ENCODE measurements at regions not wholly inside any gene's neighbourhood (a gene's known extent, or its start where the extent isn't known, plus 50 kb on each side); places are given as distances from the start of the nearest gene placed in this dataset.

DNA sequence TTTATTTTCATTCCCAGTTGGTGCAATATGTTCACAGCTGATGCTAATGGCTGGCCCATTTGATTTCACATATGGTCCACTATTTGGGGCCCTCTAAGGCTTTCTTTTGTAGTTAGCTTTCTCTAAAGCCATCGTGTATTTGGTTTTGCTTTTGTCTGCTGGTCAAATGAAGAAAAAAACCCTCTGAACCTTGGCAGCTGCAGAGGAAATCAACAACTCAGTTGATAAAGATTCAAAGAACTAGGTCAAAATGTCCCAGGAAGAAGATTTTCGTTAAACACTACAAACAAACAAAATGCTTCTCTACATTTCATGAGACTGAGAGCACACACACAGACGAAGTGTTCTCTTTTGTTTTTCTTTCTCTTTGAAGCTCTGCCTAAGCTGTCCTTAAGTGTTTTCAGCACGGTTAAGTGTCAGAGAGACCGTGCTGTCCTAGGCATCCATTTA, 655.0 kb downstream of the RWDD3 start:
- intact Hi-C loops (cut with DNase I, micrococcal nuclease): no loop called here
- Histone ChIP-seq H3K27me3 (ENCODE audit: control insufficient read depth in 1 of 2, insufficient read depth in 2 of 2, low read length in 2 of 2) (no peaks in the 10 kb centered on the region), H3K4me1 (ENCODE audit: insufficient read depth, low read length) (no peaks in the 10 kb centered on the region), H3K27ac (ENCODE audit: low read depth in 1 of 2, low read length in 2 of 2) (no peak overlapping the region), H3K4me3 (ENCODE audit: low read length) (no peak overlapping the region), H3K9me3 (ENCODE audit: control insufficient read depth in 1 of 2, insufficient read depth in 1 of 2, low read length in 2 of 2) (no peaks in the 10 kb centered on the region), H3K36me3 (ENCODE audit: insufficient read depth, low read length) (no peaks in the 10 kb centered on the region)
- no peak for DNase-seq
- H3K36me3 Mint-ChIP-seq (ENCODE audit: low read depth): no peaks in the 10 kb centered on the region
- no peaks in the 10 kb centered on the region for H3K27me3 Mint-ChIP-seq
- POLR2A ChIA-PET: no interaction called here
- H3K9me3 Mint-ChIP-seq: peaks cover 11% of the 10 kb centered on the region
- TF ChIP-seq, protein P1, sequence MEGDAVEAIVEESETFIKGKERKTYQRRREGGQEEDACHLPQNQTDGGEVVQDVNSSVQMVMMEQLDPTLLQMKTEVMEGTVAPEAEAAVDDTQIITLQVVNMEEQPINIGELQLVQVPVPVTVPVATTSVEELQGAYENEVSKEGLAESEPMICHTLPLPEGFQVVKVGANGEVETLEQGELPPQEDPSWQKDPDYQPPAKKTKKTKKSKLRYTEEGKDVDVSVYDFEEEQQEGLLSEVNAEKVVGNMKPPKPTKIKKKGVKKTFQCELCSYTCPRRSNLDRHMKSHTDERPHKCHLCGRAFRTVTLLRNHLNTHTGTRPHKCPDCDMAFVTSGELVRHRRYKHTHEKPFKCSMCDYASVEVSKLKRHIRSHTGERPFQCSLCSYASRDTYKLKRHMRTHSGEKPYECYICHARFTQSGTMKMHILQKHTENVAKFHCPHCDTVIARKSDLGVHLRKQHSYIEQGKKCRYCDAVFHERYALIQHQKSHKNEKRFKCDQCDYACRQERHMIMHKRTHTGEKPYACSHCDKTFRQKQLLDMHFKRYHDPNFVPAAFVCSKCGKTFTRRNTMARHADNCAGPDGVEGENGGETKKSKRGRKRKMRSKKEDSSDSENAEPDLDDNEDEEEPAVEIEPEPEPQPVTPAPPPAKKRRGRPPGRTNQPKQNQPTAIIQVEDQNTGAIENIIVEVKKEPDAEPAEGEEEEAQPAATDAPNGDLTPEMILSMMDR (IDR thresholded peaks at IDR 0.05): no peak
- no peak for ATAC-seq (ENCODE audit: poor library complexity)
- CTCF ChIA-PET: no interaction called here
- no peaks in the 10 kb centered on the region for H3K4me1 Mint-ChIP-seq (ENCODE audit: low read depth)
- no peak overlapping the region for H3K4me3 Mint-ChIP-seq
- H3K27ac Mint-ChIP-seq: no peak overlapping the region

DNA sequence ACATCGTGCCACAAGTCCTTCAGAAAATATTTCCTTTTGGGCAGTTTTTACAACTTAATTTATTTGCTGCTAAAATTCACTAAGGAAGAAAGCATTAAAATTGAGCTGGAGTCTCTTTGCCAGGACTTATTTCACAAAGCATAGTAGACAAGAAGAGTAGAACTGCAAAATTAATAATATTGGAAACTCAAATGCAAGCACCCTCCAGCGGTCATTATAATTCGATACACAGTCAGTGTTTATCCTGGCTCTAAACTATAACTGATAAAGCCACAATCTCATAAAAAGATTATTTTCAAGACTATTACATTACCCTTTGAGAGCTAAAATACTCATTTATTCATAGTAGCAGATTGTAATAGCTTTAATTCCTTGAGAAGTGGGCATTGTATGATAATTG, 655.4 kb downstream of the RWDD3 start:
- Histone ChIP-seq H3K36me3 (ENCODE audit: insufficient read depth, low read length) (no peaks in the 10 kb centered on the region), H3K27ac (ENCODE audit: low read depth in 1 of 2, low read length in 2 of 2) (no peak overlapping the region), H3K4me1 (ENCODE audit: insufficient read depth, low read length) (no peaks in the 10 kb centered on the region), H3K4me3 (ENCODE audit: low read length) (no peak overlapping the region), H3K27me3 (ENCODE audit: control insufficient read depth in 1 of 2, insufficient read depth in 2 of 2, low read length in 2 of 2) (no peaks in the 10 kb centered on the region), H3K9me3 (ENCODE audit: control insufficient read depth in 1 of 2, insufficient read depth in 1 of 2, low read length in 2 of 2) (no peaks in the 10 kb centered on the region)
- POLR2A ChIA-PET: no interaction called here
- H3K27ac Mint-ChIP-seq: no peak overlapping the region
- no peak overlapping the region for H3K4me3 Mint-ChIP-seq
- intact Hi-C loops (cut with DNase I, micrococcal nuclease): no loop called here
- CTCF ChIA-PET: no interaction called here
- DNase-seq: no peak
- no peaks in the 10 kb centered on the region for H3K36me3 Mint-ChIP-seq (ENCODE audit: low read depth)
- no peaks in the 10 kb centered on the region for H3K4me1 Mint-ChIP-seq (ENCODE audit: low read depth)
- TF ChIP-seq, protein P1 (IDR thresholded peaks at IDR 0.05): no peak
- H3K27me3 Mint-ChIP-seq: no peaks in the 10 kb centered on the region
- peaks cover 11% of the 10 kb centered on the region for H3K9me3 Mint-ChIP-seq
- ATAC-seq (ENCODE audit: poor library complexity): no peak

DNA sequence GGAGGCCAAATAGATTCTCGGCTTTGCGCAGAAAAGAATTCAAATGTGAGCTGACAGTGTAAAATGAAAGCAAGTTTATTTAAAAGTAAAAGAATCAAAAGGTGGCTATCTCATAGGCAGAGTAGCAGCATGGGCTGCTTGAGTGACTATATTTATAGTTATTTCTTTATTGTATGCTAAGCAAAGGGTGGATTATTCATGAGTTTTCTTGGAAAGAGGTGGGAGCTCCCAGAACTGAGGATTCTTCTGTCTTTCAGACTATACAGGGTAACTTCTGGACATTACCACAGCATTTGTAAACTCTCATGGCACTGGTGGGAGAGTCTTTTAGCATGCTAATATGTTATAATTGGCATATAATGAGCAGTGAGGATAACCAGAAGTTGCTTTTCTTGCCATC, 659.9 kb downstream of the RWDD3 start:
- H3K36me3 ChIP-seq (ENCODE audit: insufficient read depth, low read length): no peaks in the 10 kb centered on the region
- H3K27ac Mint-ChIP-seq: no peak overlapping the region
- ATAC-seq (ENCODE audit: poor library complexity): no peak
- POLR2A ChIA-PET: no interaction called here
- H3K9me3 ChIP-seq (ENCODE audit: control insufficient read depth in 1 of 2, insufficient read depth in 1 of 2, low read length in 2 of 2): peaks cover 0 to 3% of the 10 kb centered on the region in 2 experiments
- no peaks in the 10 kb centered on the region for H3K4me1 ChIP-seq (ENCODE audit: insufficient read depth, low read length)
- H3K27ac ChIP-seq (ENCODE audit: low read depth in 1 of 2, low read length in 2 of 2): no peak overlapping the region
- no peaks in the 10 kb centered on the region for H3K27me3 Mint-ChIP-seq
- CTCF ChIA-PET: no interaction called here
- intact Hi-C loops (cut with DNase I, micrococcal nuclease): no loop called here
- peaks cover 12% of the 10 kb centered on the region for H3K9me3 Mint-ChIP-seq
- H3K4me1 Mint-ChIP-seq (ENCODE audit: low read depth): no peaks in the 10 kb centered on the region
- H3K27me3 ChIP-seq (ENCODE audit: control insufficient read depth in 1 of 2, insufficient read depth in 2 of 2, low read length in 2 of 2): no peaks in the 10 kb centered on the region
- TF ChIP-seq, protein P1 (IDR thresholded peaks at IDR 0.05): no peak
- H3K4me3 ChIP-seq (ENCODE audit: low read length): no peak overlapping the region
- no peaks in the 10 kb centered on the region for H3K36me3 Mint-ChIP-seq (ENCODE audit: low read depth)
- H3K4me3 Mint-ChIP-seq: no peak overlapping the region
- no peak for DNase-seq
